HK-2 (cell line): ENCODE measurements at regions not wholly inside any gene's neighbourhood (a gene's known extent, or its start where the extent isn't known, plus 50 kb on each side); places are given as distances from the start of the nearest gene placed in this dataset.

ENCODE experiments used
- DNase-seq: peaks from one replicate; pipeline ENCODE4 v3.0.0-alpha.2; 2018; ENCODE audit not compliant: unreplicated experiment

DNA sequence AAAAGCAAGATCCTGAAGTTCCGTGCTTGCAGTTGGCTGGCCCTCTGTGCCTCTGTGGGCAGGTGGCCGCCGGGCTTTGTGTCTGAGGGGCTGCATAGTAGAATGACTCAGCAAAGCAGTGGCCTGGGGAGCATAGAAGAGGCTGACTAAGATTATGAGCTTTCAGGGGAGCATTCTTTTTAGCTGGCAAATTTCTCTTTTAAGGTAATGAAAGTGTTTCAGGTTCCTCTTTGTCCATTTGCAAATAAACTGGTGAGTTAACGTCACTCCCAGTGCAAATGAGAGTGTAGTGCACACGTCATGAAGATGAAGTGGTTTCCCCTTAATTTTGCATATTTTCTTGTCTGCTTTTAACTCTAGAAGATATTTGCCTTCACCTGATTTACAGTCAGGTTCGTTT, 98.6 kb downstream of the BCL2L11 start:
- no peak for DNase-seq

GRCh38 chr2:111219734-111220505, 99.2 kb downstream of the BCL2L11 start:
- DNase-seq: no peak

- DNase-seq: no peak
These were observed 100.2 kb downstream of the BCL2L11 start for GRCh38 chr2:111220962-111221361.

GRCh38 chr2:111221701-111222100, 101.0 kb downstream of the BCL2L11 start:
- no peak for DNase-seq

DNA sequence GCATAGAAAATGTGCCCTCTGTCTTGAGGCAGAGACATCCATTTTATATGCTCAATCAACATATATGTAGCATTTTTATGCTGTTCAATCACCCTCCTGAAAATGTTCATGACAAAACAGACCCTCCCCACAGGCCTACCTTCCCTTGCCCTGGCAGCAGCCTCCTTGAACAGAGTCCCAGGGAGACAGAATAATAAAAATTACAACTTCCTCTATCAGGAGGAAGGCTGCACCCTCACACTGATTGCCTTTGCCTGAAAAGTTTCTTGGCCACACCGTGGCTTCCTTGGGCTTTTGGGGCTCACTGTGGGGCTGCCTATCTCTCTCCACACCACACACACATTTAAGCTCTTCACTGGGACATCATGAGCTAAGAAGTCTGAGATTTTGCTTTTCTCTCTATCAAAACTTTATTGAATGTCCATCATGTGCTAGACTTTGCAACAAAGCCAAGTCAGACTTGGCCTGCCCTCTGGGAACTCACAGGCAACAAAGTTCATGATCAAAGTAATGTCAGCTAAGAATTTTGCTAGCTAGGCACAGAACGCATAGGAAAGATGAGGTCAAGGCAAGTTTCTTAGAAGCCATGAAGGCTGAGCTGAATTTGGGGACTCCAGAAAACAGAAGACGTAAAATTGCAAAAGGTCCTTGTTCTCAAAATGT, 101.6 kb downstream of the BCL2L11 start:
- DNase-seq: no peak

DNA sequence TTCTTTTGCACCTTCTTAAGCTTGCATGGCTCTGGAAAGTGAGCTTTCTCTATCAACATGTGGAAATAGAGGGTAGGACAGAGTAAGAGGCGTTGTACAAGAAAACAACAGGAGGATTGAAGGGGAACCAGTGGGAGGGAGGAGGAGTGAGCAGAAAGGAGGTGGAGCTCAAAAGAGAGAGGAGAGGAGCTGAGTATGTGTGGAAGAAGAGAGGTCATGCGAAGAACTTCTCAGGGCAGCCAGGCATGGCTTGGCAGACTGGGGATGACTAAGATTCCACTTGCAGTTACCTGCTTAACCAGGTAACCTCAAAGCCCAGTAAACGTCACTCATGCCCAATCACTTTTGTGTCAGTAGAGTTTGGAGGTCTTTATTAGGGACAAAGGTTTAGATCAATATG, 105.1 kb downstream of the BCL2L11 start:
- DNase-seq: peak; percentile 24

DNA sequence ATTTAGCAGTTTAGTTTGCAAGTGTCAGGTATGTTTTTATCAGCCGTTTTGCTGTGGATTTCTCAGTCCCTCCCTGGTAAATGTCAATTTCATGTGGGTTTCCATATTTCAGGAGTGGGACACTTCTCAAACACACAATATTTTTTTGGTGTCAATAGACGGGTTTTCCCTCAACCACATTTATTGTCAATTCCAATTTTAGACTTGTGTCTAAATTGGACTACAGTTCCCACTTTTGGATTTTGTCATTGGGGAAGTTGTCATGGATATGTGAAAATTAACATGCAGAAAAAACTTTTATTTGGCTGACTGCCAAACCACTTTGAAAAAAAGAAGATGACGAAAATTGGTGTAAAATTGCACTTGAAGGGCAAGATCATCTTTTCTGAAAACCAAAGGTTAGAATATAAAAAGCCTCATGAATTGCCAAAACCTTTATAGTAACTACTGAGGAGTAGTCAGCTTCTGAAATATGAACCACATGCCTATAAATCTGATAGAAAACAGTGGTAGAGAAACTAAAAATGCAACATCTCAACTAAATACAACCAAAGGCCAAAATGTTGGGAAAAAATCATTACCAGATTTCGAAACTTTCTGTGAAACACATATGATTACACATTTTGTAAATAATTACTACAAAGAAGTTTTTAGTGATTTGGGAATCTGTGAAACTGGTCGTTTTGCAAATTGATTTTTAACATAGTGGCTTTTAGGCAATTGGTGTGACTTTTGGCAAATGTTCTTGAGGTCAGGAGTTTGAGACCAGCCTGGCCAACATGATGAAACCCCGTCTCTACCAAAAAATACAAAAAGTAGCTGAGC, 106.4 kb downstream of the BCL2L11 start:
- no peak for DNase-seq

DNA sequence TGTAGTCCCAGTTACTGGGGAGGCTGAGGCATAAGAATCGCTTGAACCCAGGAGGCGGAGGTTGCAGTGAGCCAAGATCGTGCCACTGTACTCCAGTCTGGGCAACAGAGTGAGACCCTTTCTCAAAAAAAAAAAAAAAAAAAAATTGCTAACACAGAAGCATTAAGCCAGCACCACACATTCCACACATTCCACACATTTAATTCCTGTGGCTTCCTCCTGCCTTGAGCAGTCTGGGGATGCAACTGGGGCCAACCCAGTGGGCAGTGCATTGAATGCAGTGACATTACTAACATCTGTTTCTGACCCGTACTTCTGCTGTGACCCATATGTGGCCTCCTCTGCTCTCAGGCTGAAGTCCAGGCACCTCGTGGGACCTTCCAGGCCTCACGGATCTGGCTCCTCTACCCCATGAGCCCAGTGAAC, 107.0 kb downstream of the BCL2L11 start:
- peak; percentile 66 for DNase-seq

- DNase-seq: no peak
These were observed 111.0 kb downstream of the BCL2L11 start for GRCh38 chr2:111231532-111232252.

DNA sequence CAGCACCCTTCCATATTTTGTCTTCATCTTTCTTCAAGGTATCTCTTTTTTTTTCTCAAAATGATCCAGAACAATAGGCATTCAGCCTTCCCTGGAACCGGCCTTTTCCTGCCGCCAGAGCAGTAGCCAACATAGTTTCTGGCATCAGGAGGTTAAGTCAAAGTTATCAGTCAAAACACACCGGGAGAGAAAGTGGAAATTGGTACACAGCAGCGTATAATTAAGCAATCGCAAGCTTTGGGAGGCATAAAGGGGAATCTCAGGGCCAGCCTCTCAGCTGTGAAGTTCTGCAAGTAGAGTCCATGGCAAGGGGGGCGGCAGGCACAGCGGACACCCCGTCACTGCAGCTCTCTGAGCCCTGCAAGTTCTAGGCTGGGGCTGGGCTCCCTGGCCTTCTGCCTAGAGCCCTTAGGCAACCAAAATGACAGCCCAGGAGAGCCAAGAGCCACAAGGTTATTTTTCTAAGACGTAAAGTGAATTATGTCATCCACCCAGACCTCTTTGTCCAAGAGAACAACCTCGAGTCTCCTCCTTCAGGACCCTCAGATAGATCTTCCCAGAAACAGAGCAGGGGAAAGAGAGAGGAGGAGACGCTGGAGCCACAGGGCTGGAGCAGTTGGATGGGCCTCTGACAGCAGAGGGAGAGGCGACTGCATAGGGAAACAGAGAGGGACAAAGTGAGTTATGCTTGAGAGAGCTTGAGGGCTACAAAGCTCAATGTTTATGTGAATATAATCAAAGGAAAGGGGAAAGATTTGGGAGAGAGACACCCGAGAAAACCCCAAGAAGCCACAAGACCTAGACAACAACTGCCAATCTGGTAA, 114.7 kb downstream of the BCL2L11 start:
- no peak for DNase-seq

DNA sequence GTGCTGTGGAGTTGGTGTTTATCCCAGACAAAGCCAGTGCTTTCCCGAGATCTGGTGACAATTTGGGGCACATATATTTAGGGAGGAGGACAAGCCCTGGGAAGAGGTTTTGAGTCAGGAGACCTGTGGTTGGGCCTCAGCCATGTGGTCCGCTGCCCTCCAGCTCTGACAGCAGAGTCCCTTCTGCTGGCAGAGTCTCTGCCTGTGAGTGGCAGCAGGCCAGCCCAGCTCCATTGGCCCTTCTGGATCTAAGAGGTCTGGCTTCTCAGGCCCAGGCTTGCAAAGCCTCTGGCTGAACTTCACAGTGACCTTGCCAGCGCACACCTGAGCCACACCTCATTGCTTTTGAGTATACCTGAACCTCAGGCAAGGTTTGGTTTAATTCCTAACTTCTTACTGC, 115.3 kb downstream of the BCL2L11 start:
- no peak for DNase-seq

- DNase-seq: no peak
These were observed 117.6 kb downstream of the BCL2L11 start for GRCh38 chr2:111238296-111238695.

GRCh38 chr2:111239107-111239506, 118.4 kb downstream of the BCL2L11 start:
- no peak for DNase-seq

GRCh38 chr2:111239581-111240249, 119.0 kb downstream of the BCL2L11 start:
- DNase-seq: no peak

- DNase-seq: no peak
These were observed 122.6 kb downstream of the BCL2L11 start for GRCh38 chr2:111243295-111243694.

GRCh38 chr2:111244864-111245263, 124.2 kb downstream of the BCL2L11 start:
- no peak for DNase-seq

DNA sequence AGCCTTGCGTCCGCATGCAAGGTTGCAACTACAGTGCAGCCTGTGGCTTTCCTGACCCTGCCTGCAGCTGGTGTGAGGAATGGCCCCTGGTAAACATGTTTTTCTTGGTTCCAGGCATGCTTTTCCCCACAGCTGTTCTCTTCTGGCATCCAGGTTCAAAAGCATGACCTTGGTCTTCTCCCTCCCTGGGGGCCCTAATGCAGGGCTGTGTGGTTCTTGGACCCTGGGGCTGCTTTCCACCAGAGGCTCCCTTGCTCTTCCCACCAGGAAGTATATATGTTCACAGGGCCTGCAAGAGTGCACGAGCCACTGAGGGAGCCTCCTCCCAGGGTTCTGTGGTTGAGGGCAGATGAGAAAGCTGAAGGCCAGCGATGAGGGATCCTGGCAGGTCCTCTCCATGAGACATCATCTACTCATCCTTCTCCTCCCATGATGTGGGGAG, 125.9 kb downstream of the BCL2L11 start:
- DNase-seq: no peak

DNA sequence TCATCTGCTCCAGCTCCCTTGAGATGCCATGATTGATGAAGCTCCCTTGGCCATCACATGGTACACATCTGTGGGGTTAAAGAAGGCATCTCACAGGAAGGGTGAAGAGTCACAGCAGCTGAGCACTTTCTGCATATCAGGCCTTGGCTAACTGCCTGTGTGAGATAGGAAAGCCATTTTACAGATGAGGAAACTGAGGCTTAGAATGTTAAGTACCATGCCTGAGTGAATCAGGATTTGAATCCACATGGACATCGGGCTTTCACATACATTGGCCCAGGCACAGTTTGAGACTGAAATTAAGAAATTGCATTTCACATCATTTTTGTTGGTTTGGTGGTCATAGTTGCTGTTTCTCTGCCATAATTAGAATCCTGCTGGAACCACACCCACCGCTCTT, 126.8 kb downstream of the BCL2L11 start:
- DNase-seq: no peak

GRCh38 chr2:111249806-111250205, 129.1 kb downstream of the BCL2L11 start:
- no peak for DNase-seq

GRCh38 chr2:111250448-111251030, 129.8 kb downstream of the BCL2L11 start:
- no peak for DNase-seq
